Gastroesophageal sphincter (tissue), 3 donors: ENCODE measurements at regions not wholly inside any gene's neighbourhood (a gene's known extent, or its start where the extent isn't known, plus 50 kb on each side); places are given as distances from the start of the nearest gene placed in this dataset.

ENCODE experiments used
- POLR2AphosphoS5 ChIP-seq: sonication (generic); formaldehyde crosslinking; IDR thresholded peaks from one replicate; pipeline ENCODE4 v1.6.1; 2017; ENCODE audit warnings: antibody characterized with exemption
- TF ChIP-seq, protein P1 (sequence below), 4 experiments: fragments of 200-600 bp in 2 of 4; fragments of 450-650 bp in 2 of 4; sonication (generic) in 1 of 4; IDR thresholded peaks; one replicate each; pipeline ENCODE4 v1.5.1; 2017 to 2019; ENCODE audit warnings: antibody characterized with exemption in 4 of 4, mild to moderate bottlenecking in 2 of 4, moderate library complexity in 2 of 4

DNA sequence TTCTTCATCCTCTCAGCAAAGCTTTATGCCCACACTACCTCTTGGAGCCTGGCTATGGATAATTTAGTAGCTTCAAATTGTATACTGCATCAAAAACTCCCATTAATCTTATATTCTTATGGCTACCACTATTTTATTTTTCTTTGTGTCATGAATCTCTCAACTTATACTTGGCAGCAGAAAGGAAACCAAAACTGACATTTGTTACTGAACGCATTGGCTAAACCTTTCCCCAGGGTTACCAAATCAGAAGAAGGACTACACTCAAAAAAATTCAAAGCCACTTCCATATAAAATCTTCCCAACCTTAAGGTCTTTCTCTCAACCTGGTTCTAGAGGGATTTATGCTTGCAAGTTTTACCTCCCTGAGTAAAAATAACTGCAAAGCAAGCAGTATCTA, 97.0 kb upstream of the REG3G start:
- TF ChIP-seq, protein P1, sequence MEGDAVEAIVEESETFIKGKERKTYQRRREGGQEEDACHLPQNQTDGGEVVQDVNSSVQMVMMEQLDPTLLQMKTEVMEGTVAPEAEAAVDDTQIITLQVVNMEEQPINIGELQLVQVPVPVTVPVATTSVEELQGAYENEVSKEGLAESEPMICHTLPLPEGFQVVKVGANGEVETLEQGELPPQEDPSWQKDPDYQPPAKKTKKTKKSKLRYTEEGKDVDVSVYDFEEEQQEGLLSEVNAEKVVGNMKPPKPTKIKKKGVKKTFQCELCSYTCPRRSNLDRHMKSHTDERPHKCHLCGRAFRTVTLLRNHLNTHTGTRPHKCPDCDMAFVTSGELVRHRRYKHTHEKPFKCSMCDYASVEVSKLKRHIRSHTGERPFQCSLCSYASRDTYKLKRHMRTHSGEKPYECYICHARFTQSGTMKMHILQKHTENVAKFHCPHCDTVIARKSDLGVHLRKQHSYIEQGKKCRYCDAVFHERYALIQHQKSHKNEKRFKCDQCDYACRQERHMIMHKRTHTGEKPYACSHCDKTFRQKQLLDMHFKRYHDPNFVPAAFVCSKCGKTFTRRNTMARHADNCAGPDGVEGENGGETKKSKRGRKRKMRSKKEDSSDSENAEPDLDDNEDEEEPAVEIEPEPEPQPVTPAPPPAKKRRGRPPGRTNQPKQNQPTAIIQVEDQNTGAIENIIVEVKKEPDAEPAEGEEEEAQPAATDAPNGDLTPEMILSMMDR (IDR thresholded peaks at IDR 0.05) = no peak
- TF ChIP-seq POLR2AphosphoS5 = no peak
